ENCODE measurements at regions not wholly inside any gene's neighbourhood (a gene's known extent, or its start where the extent isn't known, plus 50 kb on each side); places are given as distances from the start of the nearest gene placed in this dataset.
"Not testable (repeated sequence)": the region's sequence is repeated elsewhere in the genome, so short reads cannot be mapped to it uniquely, and the experiment has no call there.

DNA sequence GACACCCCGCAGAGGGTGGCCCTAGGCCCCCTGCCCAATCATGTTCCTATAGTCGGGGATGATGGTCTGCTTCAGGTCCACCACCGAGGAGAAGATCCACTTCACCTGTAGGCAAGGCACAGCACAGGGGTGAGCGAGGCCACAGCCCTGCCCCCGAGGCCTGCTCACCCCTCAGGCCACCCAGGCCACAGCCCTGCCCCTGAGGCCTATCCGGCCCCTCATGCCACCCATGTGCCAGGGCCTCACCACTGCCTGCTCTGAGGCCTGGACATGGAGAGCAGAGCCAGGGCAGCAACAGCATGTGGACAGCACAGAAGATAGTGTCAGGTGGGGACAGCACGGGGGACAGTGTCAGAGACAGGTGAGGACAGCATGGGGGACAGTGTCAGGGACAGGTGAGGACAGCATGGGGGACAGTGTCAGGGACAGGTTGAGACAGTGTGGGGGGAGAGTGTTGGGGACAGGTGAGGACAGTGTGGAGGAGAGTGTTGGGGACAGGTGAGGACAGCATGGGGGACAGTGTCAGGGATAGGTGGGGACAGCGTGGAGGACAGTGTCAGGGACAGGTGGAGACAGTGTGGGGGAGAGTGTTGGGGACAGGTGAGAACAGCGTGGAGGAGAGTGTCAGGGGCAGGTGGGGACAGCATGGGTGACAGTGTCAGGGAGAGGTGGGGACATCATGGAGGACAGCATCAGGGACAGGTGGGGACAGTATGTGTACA, 239.7 kb downstream of the TMEM121 start:
- Mint-ChIP-seq H3K27me3 (ENCODE audit: low read depth, poor library complexity) (peaks cover 6% of the 10 kb centered on the region), H3K9me3 (peaks cover 55% of the 10 kb centered on the region), H3K36me3 (ENCODE audit: low read depth) (peaks cover 6% of the 10 kb centered on the region), H3K27ac (no peak overlapping the region), H3K4me3 (no peak overlapping the region), H3K4me1 (no peaks in the 10 kb centered on the region)
- no peak for DNase-seq
- no peak for TF ChIP-seq CTCF (IDR thresholded peaks at IDR 0.05)

DNA sequence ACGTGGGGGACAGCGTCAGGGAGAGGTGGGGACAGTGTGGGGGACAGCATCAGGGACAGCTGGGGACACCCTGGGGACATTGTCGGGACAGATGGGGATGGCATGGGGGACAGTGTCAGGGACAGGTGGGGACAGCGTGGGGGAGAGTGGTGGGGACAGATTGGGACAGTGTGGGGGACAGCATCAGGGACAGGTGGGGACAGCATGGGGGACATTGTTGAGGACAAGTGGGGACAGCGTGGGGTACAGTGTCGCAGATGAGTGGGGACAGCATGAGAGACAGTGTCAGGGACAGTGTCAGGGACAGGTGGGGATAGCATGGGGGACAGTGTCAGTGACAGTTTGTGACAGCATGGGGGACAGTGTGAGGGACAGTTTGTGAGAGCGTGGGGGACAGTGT, 240.9 kb downstream of the TMEM121 start:
- TF ChIP-seq CTCF (IDR thresholded peaks at IDR 0.05), result no peak
- Mint-ChIP-seq H3K27me3 (ENCODE audit: low read depth, poor library complexity) (peaks cover 6% of the 10 kb centered on the region), H3K27ac (no peak overlapping the region), H3K4me1 (no peaks in the 10 kb centered on the region), H3K4me3 (no peak overlapping the region), H3K36me3 (ENCODE audit: low read depth) (no peaks in the 10 kb centered on the region), H3K9me3 (peaks cover 45% of the 10 kb centered on the region)
- DNase-seq, result no peak

GRCh38 chr14:105768039-105768438, 241.7 kb downstream of the TMEM121 start:
- not testable (repeated sequence) for DNase-seq; H3K4me3 Mint-ChIP-seq; H3K4me1 Mint-ChIP-seq; H3K27ac Mint-ChIP-seq; H3K36me3 Mint-ChIP-seq (ENCODE audit: low read depth); H3K27me3 Mint-ChIP-seq (ENCODE audit: low read depth, poor library complexity)
- H3K9me3 Mint-ChIP-seq, result peaks cover 47% of the 10 kb centered on the region

DNA sequence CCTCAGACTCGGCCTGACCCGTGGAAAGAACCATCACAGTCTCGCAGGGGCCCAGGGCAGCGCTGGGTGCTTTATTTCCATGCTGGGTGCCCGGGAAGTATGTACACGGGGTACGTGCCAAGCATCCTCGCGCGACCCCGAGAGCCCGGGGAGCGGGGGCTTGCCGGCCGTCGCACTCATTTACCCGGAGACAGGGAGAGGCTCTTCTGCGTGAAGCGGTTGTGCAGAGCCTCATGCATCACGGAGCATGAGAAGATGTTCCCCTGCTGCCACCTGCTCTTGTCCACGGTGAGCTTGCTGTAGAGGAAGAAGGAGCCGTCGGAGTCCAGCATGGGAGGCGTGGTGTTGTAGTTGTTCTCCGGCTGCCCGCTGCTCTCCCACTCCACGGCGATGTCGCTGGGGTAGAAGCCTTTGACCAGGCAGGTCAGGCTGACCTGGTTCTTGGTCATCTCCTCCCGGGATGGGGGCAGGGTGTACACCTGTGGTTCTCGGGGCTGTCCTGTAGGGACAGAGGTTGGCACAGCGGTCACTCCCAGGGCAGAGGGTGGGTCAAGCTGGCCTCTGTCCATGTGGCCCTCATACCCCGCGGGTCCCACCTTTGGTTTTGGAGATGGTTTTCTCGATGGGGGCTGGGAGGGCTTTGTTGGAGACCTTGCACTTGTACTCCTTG, 242.8 kb downstream of the TMEM121 start:
- H3K4me3 Mint-ChIP-seq; DNase-seq; H3K36me3 Mint-ChIP-seq (ENCODE audit: low read depth); H3K27ac Mint-ChIP-seq; H3K4me1 Mint-ChIP-seq; H3K27me3 Mint-ChIP-seq (ENCODE audit: low read depth, poor library complexity): not testable (repeated sequence)
- peaks cover 56% of the 10 kb centered on the region for H3K9me3 Mint-ChIP-seq

DNA sequence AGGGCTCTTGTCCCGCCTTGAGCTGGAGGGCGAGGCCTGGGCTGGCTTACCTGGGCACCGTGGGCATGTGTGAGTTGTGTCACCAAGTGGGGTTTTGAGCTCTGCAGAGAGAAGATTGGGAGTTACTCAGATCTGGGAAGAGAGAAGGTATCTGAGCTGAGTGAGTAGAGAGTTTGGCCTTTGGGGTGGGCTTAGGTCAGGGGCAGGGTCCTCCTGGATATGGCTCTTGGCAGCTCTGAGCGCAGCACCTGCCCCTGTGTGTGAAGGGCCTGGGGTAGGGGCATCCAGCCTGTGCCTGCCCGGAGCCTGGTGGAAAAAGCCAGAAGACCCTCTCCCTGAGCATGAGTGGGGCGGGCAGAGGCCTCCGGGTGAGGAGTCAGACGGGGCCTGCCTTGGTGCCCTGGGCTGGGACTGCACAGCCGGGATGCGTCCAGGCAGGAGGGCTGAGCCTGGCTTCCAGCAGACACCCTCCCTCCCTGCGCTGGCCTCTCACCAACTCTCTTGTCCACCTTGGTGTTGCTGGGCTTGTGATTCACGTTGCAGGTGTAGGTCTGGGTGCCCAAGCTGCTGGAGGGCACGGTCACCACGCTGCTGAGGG, 244.3 kb downstream of the TMEM121 start:
- not testable (repeated sequence) for H3K36me3 Mint-ChIP-seq (ENCODE audit: low read depth); H3K4me3 Mint-ChIP-seq; H3K27ac Mint-ChIP-seq; H3K4me1 Mint-ChIP-seq; H3K27me3 Mint-ChIP-seq (ENCODE audit: low read depth, poor library complexity); DNase-seq
- peaks cover 67% of the 10 kb centered on the region for H3K9me3 Mint-ChIP-seq

GRCh38 chr14:105771261-105772226, 245.2 kb downstream of the TMEM121 start:
- H3K4me1 Mint-ChIP-seq; DNase-seq; H3K4me3 Mint-ChIP-seq; H3K36me3 Mint-ChIP-seq (ENCODE audit: low read depth); H3K27ac Mint-ChIP-seq; H3K27me3 Mint-ChIP-seq (ENCODE audit: low read depth, poor library complexity): not testable (repeated sequence)
- peaks cover 64% of the 10 kb centered on the region for H3K9me3 Mint-ChIP-seq

GRCh38 chr14:105772710-105773250, 246.4 kb downstream of the TMEM121 start:
- not testable (repeated sequence) for H3K4me1 Mint-ChIP-seq; H3K27me3 Mint-ChIP-seq (ENCODE audit: low read depth, poor library complexity); H3K4me3 Mint-ChIP-seq; DNase-seq; H3K27ac Mint-ChIP-seq; H3K36me3 Mint-ChIP-seq (ENCODE audit: low read depth)
- peaks cover 61% of the 10 kb centered on the region for H3K9me3 Mint-ChIP-seq

GRCh38 chr14:105773584-105773983, 247.2 kb downstream of the TMEM121 start:
- peaks cover 6% of the 10 kb centered on the region for H3K27me3 Mint-ChIP-seq (ENCODE audit: low read depth, poor library complexity)
- no peak overlapping the region for H3K27ac Mint-ChIP-seq
- no peaks in the 10 kb centered on the region for H3K36me3 Mint-ChIP-seq (ENCODE audit: low read depth)
- H3K4me3 Mint-ChIP-seq, result no peak overlapping the region
- TF ChIP-seq CTCF (IDR thresholded peaks at IDR 0.05), result no peak
- no peak for DNase-seq
- H3K4me1 Mint-ChIP-seq, result no peaks in the 10 kb centered on the region
- peaks cover 69% of the 10 kb centered on the region for H3K9me3 Mint-ChIP-seq
